22Rv1 (cell line): ENCODE measurements at regions not wholly inside any gene's neighbourhood (a gene's known extent, or its start where the extent isn't known, plus 50 kb on each side); places are given as distances from the start of the nearest gene placed in this dataset.
"Not testable (repeated sequence)": the region's sequence is repeated elsewhere in the genome, so short reads cannot be mapped to it uniquely, and the experiment has no call there.

ENCODE experiments used
- H3K27ac ChIP-seq: fragments of 450-650 bp; 2 replicates; pipeline ENCODE4 v1.5.1; 2017
- ZFX ChIP-seq: fragments of 450-650 bp; IDR thresholded peaks from 2 replicates; pipeline ENCODE4 v1.6.1; 2017; ENCODE audit warnings: antibody characterized with exemption, borderline replicate concordance
- TF ChIP-seq, protein P1 (sequence below): fragments of 450-650 bp; IDR thresholded peaks from 2 replicates; pipeline ENCODE4 v1.5.1; 2017; ENCODE audit warnings: mild to moderate bottlenecking

DNA sequence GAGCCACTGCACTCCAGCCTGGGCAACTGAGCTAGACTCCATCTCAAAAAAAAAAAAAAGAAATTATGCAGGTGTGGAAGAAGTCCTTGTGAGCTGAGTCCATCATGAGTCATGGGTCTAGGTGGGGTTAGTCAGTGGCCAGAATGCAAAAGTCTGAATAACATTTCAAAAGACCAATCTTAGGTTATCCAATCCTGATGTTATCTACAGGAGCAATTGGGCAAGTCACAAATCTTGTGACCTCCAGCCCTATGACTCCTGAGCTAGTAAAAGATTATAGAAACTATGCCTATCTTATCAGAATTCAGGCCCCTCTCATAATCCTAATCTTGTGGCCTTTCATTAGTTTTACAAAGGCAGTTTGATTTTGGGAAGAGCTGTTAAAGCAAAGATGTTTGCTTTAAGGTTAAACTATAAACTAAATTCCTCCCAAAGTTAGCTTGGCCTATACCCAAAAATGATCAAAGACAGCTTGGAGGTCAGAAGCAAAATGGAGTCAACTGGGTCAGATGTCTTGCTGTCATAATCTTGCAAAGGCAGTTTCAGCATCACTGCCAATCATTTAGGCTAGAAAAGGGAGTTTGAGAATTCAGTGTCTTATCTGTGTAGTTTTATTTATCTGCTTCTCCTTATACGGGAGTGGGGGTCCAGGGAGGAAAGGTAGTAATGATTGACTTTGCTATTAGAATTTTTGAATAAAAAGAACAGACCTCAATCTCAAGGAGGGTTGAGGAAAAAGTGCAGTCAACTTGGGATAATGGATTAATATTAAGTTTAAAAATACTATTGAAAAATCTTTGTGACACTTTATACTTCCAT lies 71.2 kb upstream of the TRIM24 start:
- no peak for TF ChIP-seq ZFX
- TF ChIP-seq, protein P1, sequence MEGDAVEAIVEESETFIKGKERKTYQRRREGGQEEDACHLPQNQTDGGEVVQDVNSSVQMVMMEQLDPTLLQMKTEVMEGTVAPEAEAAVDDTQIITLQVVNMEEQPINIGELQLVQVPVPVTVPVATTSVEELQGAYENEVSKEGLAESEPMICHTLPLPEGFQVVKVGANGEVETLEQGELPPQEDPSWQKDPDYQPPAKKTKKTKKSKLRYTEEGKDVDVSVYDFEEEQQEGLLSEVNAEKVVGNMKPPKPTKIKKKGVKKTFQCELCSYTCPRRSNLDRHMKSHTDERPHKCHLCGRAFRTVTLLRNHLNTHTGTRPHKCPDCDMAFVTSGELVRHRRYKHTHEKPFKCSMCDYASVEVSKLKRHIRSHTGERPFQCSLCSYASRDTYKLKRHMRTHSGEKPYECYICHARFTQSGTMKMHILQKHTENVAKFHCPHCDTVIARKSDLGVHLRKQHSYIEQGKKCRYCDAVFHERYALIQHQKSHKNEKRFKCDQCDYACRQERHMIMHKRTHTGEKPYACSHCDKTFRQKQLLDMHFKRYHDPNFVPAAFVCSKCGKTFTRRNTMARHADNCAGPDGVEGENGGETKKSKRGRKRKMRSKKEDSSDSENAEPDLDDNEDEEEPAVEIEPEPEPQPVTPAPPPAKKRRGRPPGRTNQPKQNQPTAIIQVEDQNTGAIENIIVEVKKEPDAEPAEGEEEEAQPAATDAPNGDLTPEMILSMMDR = no peak
- no peak overlapping the region for H3K27ac ChIP-seq

DNA sequence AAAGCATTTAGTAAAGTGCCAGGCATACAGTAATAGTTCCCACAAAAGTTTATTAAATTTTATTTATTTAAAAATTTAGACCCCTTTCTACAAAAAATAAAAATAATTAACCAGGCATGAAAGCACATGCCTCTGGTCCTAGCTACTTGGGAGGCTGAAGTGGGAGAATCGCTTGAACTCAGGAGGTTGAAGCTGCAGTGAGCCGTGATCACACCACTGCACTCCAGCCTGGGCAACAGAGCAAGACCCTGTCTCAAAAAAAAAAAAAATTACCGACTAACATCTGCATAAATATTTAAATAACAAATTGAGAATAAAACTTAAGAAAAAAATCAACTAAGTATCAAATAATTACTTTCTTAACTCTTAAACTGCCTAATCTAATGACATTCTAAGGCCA lies 64.3 kb upstream of the TRIM24 start:
- TF ChIP-seq, protein P1 = no peak
- no peak for TF ChIP-seq ZFX
- no peak overlapping the region for H3K27ac ChIP-seq

DNA sequence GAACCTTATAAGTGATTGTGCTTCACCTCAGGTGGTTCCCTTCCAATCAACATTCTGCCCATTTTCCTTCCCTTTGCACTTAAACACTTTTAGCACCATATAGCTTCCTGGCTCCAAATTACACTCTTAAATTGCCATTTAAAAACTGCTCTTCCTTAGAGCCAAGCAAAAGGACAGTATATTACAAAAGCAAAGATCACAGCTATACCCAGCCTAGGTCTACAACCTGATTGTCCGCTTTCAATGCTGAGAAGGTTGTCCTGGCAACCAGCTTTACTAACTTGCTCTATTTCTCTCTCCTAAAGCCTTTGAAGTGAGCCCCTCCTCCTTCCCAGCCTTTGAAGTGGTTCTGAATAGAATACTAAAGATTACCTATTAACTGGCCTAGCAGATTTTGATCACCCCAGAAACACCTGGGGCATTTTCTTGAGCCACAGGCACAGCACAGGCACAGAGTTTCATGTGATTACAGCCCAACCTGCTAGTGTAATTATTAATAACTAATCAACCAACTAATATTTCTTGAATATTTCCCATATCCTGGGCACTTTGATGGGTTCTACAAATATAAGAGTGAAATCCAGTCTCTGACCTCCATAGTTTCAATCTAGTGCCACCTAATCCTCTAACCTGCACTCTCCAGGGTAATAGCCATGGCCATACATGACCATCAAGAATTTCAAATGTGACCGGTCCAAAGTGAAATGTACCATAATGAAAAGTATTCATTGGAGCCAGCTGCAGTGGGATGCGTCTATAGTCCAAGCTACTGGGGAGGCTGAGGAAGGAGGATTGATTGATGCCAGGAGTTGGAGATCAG lies 63.6 kb upstream of the TRIM24 start:
- H3K27ac ChIP-seq = no peak overlapping the region
- TF ChIP-seq, protein P1 = no peak
- TF ChIP-seq ZFX = no peak

DNA sequence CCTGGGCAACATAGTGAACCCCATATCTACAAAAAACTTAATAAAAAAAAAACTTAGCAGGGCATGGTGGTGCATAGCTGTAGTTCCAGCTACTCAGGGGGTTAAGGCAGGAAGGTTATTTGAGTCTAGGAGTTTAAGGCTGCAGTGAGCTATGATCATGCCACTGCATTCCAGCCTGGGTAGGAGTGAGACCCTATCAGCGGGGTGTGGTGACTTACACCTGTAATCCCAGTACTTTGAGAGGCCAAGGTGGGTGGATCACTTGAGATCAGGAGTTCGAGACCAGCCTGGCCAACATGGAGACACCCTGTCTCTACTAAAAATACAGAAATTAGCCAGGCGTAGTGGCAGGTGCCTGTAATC lies 63.0 kb upstream of the TRIM24 start:
- not testable (repeated sequence) for H3K27ac ChIP-seq

DNA sequence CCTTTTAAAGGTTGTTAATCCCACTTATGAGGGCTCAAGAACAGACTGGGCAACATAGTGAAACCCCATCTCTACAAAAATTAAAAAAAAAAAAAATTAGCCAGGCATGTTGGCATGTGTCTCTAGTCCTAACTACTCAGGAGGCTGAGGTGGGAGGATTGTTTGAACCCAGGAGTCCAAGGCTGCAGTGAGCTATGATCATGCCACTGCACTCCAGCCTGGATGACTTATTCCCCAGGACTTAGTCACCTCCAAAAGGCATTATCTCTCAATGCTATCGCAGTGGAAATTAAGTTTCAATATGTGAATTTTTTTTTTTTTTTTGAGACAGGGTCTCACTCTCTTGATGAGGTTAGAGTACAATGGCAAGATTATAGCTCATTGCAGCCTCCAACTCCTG lies 61.2 kb upstream of the TRIM24 start:
- TF ChIP-seq, protein P1 = no peak
- no peak for TF ChIP-seq ZFX
- no peak overlapping the region for H3K27ac ChIP-seq

DNA sequence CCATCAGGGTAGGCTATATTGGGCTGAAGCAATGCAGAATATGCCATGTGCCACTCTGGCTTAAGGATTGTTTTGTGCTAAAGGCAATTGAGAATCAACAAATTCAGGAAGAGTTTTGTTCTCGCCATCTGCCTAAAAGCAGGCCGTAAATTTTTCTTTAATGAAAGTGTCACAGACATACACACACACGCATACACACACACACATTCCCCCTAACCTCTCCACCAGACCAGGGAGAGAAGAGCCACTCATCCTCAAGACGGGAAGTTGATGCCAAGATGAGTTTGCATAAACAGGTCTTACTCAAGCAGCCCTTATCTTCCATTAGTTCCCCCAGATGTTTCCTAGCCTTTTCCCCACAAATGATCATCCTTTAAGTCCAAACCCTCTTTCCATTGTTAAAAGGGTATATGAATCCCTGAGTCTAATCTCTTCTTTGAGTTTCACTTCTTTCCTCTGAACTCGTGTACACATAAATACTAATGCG lies 59.6 kb upstream of the TRIM24 start:
- TF ChIP-seq, protein P1 = no peak
- no peak for TF ChIP-seq ZFX
- no peak overlapping the region for H3K27ac ChIP-seq

DNA sequence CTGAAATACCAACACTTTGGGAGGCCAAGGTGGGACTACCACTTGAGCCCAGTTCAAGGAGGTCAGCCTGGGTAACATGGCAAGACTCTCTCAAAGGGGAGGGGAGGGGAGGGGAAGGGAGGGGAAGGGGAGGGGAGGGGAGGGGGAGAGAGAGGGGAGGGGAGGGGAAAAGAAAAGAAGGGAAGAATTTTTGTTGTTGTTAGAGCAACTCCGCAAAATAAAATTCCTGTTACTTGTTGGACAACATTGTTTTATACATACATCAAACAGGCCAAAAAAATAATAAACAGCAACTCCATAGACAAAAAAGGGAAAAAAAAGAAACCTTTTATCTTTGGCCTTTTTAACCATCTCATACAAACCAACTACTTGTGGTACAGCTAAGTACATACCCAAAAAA lies 57.3 kb upstream of the TRIM24 start:
- no peak for TF ChIP-seq ZFX
- TF ChIP-seq, protein P1 = no peak
- no peak overlapping the region for H3K27ac ChIP-seq
